ENCODE measurements at regions not wholly inside any gene's neighbourhood (a gene's known extent, or its start where the extent isn't known, plus 50 kb on each side); places are given as distances from the start of the nearest gene placed in this dataset.

DNA sequence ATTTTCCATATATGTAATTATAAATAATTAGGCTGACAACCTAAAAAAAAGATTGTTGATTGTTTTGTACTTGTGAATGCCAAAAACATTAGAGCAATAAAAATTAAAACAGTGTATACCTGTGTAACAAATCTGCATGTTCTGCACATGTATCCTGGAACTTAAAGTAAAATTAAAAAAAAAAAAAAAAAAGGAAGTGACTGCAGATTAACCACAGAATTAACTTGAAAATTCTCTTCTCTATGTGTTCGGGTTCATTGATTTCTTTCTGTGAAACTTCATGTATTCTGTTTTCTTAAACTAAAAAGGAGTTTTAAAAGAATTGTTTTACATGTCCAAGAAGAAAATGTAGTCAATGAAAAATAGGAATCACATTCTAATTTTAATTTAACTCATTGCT lies 95.7 kb downstream of the FASLG start:
- H3K4me1 ChIP-seq (ENCODE audit: control insufficient read depth, insufficient read depth, low read length): no peaks in the 10 kb centered on the region
- no peaks in the 10 kb centered on the region for H3K36me3 ChIP-seq (ENCODE audit: control insufficient read depth, insufficient read depth, low read length)
- H3K27ac ChIP-seq (ENCODE audit: low read length): no peak overlapping the region
- no peaks in the 10 kb centered on the region for H3K9me3 ChIP-seq (ENCODE audit: control insufficient read depth, insufficient read depth, low read length)
- no CpG with 5 or more reads among the region's 1 CpG for WGBS (ENCODE audit: insufficient coverage, insufficient read length)
- H3K27me3 ChIP-seq (ENCODE audit: control insufficient read depth, insufficient read depth, low read length): no peaks in the 10 kb centered on the region
- H3K4me3 ChIP-seq (ENCODE audit: low read length): no peak overlapping the region
- no peak for DNase-seq (ENCODE audit: low read depth, low spot score)

- no peak for DNase-seq (ENCODE audit: low read depth, low spot score)
- WGBS (ENCODE audit: insufficient coverage, insufficient read length): no CpG with 5 or more reads among the region's 7 CpGs
- Histone ChIP-seq H3K36me3 (ENCODE audit: control insufficient read depth, insufficient read depth, low read length) (no peaks in the 10 kb centered on the region), H3K4me3 (ENCODE audit: low read length) (no peak overlapping the region), H3K27me3 (ENCODE audit: control insufficient read depth, insufficient read depth, low read length) (no peaks in the 10 kb centered on the region), H3K9me3 (ENCODE audit: control insufficient read depth, insufficient read depth, low read length) (no peaks in the 10 kb centered on the region), H3K4me1 (ENCODE audit: control insufficient read depth, insufficient read depth, low read length) (no peaks in the 10 kb centered on the region), H3K27ac (ENCODE audit: low read length) (no peak overlapping the region)
Observed at GRCh38 chr1:172755099-172755498, 96.2 kb downstream of the FASLG start.

DNA sequence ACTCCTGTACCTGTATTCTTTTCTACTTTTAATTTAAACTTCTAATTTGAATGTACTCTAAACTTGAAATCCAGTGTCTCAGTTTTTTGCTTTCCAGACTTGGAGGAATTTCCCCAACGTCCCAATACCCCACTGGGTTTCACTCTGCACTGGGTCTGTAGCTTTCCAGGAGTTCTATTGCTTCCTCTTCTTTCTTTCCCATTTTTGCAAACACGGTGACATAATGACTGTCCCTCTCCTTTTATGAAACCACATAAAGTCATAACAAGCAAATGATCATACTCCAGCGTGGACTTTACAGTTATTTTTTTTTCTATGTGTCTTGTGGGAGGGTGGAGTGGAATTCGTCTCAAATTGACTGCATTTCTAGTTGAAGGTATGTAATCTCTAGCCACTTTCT lies 97.1 kb downstream of the FASLG start:
- no peaks in the 10 kb centered on the region for H3K9me3 ChIP-seq (ENCODE audit: control insufficient read depth, insufficient read depth, low read length)
- no peak overlapping the region for H3K4me3 ChIP-seq (ENCODE audit: low read length)
- no peaks in the 10 kb centered on the region for H3K4me1 ChIP-seq (ENCODE audit: control insufficient read depth, insufficient read depth, low read length)
- WGBS (ENCODE audit: insufficient coverage, insufficient read length): no CpG with 5 or more reads among the region's 4 CpGs
- no peaks in the 10 kb centered on the region for H3K36me3 ChIP-seq (ENCODE audit: control insufficient read depth, insufficient read depth, low read length)
- no peak for DNase-seq (ENCODE audit: low read depth, low spot score)
- no peaks in the 10 kb centered on the region for H3K27me3 ChIP-seq (ENCODE audit: control insufficient read depth, insufficient read depth, low read length)
- H3K27ac ChIP-seq (ENCODE audit: low read length): no peak overlapping the region

DNA sequence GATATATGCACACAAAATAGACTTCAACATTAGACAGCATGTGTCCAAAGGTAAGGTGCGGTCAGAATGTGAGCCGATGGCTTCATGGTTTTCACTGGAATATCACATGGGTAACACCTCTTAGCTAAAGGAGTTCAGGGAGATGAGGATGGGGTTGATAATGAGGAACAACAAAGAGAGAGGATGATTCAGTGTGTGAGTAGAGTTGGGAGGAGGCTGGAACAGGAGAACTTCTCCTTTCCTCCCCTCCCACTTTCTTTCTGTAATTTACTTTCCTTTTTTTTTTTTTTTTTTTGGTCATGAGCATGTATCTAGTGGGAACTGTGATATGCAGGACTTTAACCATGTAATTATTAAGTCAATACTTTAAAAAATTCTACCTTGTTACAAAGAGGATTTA lies 99.4 kb downstream of the FASLG start:
- no peak for DNase-seq (ENCODE audit: low read depth, low spot score)
- no peaks in the 10 kb centered on the region for H3K4me1 ChIP-seq (ENCODE audit: control insufficient read depth, insufficient read depth, low read length)
- WGBS (ENCODE audit: insufficient coverage, insufficient read length): no CpG with 5 or more reads among the region's 2 CpGs
- no peaks in the 10 kb centered on the region for H3K36me3 ChIP-seq (ENCODE audit: control insufficient read depth, insufficient read depth, low read length)
- H3K4me3 ChIP-seq (ENCODE audit: low read length): no peak overlapping the region
- H3K27me3 ChIP-seq (ENCODE audit: control insufficient read depth, insufficient read depth, low read length): no peaks in the 10 kb centered on the region
- H3K27ac ChIP-seq (ENCODE audit: low read length): no peak overlapping the region
- H3K9me3 ChIP-seq (ENCODE audit: control insufficient read depth, insufficient read depth, low read length): no peaks in the 10 kb centered on the region

GRCh38 chr1:172760121-172760520 lies 101.2 kb downstream of the FASLG start:
- Histone ChIP-seq H3K4me1 (ENCODE audit: control insufficient read depth, insufficient read depth, low read length) (no peaks in the 10 kb centered on the region), H3K9me3 (ENCODE audit: control insufficient read depth, insufficient read depth, low read length) (no peaks in the 10 kb centered on the region), H3K27me3 (ENCODE audit: control insufficient read depth, insufficient read depth, low read length) (no peaks in the 10 kb centered on the region), H3K36me3 (ENCODE audit: control insufficient read depth, insufficient read depth, low read length) (no peaks in the 10 kb centered on the region), H3K27ac (ENCODE audit: low read length) (no peak overlapping the region), H3K4me3 (ENCODE audit: low read length) (no peak overlapping the region)
- DNase-seq (ENCODE audit: low read depth, low spot score): no peak
- no CpG with 5 or more reads among the region's 3 CpGs for WGBS (ENCODE audit: insufficient coverage, insufficient read length)

- Histone ChIP-seq H3K4me1 (ENCODE audit: control insufficient read depth, insufficient read depth, low read length) (no peaks in the 10 kb centered on the region), H3K27me3 (ENCODE audit: control insufficient read depth, insufficient read depth, low read length) (no peaks in the 10 kb centered on the region), H3K36me3 (ENCODE audit: control insufficient read depth, insufficient read depth, low read length) (no peaks in the 10 kb centered on the region), H3K9me3 (ENCODE audit: control insufficient read depth, insufficient read depth, low read length) (no peaks in the 10 kb centered on the region), H3K4me3 (ENCODE audit: low read length) (no peak overlapping the region), H3K27ac (ENCODE audit: low read length) (no peak overlapping the region)
- DNase-seq (ENCODE audit: low read depth, low spot score): no peak
- WGBS (ENCODE audit: insufficient coverage, insufficient read length): no CpG with 5 or more reads among the region's 3 CpGs
Observed at GRCh38 chr1:172761581-172762486, 102.9 kb downstream of the FASLG start.

DNA sequence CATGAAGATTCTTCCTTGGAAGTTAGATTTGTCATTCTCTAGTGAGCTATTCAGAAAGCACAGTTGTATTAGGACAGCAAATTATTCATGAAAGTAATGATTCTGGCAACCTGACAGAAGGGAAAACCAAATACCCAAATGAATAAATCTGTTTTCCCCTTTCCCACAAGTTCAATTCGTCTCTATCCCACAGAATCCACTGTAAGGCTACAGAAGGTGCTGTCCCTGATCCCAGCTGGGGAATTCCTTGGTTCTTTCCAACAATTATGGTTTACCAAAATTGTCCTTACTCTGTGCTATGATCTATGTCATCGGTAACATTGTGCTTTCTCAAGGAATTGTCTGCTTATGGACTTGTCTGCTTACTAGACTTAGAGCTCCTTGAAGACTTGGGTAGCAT lies 104.2 kb downstream of the FASLG start:
- no peaks in the 10 kb centered on the region for H3K36me3 ChIP-seq (ENCODE audit: control insufficient read depth, insufficient read depth, low read length)
- DNase-seq (ENCODE audit: low read depth, low spot score): no peak
- no peak overlapping the region for H3K27ac ChIP-seq (ENCODE audit: low read length)
- no peaks in the 10 kb centered on the region for H3K27me3 ChIP-seq (ENCODE audit: control insufficient read depth, insufficient read depth, low read length)
- no peak overlapping the region for H3K4me3 ChIP-seq (ENCODE audit: low read length)
- no CpG with 5 or more reads among the region's 2 CpGs for WGBS (ENCODE audit: insufficient coverage, insufficient read length)
- H3K9me3 ChIP-seq (ENCODE audit: control insufficient read depth, insufficient read depth, low read length): no peaks in the 10 kb centered on the region
- H3K4me1 ChIP-seq (ENCODE audit: control insufficient read depth, insufficient read depth, low read length): no peaks in the 10 kb centered on the region

DNA sequence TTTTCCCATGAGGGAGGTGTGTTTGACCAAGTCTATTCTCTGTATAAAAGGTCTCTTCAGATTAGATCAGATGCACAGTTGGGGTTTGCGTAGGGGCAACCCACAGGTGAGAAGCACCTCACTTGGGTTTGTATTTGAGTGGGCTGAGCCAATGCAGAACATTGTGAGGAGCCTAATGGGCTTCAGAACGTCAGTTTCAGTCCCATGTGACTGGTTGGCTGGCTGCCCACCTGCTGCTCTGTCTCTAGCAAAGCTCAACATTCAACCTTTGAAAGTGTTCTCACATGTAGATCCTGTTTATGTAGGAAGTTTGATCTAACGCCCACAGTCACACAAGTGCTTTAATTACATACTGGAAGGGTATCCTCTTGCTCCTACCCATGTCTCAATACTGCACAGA lies 105.5 kb downstream of the FASLG start:
- Histone ChIP-seq H3K27me3 (ENCODE audit: control insufficient read depth, insufficient read depth, low read length) (no peaks in the 10 kb centered on the region), H3K9me3 (ENCODE audit: control insufficient read depth, insufficient read depth, low read length) (no peaks in the 10 kb centered on the region), H3K4me3 (ENCODE audit: low read length) (no peak overlapping the region), H3K36me3 (ENCODE audit: control insufficient read depth, insufficient read depth, low read length) (no peaks in the 10 kb centered on the region), H3K27ac (ENCODE audit: low read length) (no peak overlapping the region), H3K4me1 (ENCODE audit: control insufficient read depth, insufficient read depth, low read length) (no peaks in the 10 kb centered on the region)
- no peak for DNase-seq (ENCODE audit: low read depth, low spot score)
- no CpG with 5 or more reads among the region's 3 CpGs for WGBS (ENCODE audit: insufficient coverage, insufficient read length)

DNA sequence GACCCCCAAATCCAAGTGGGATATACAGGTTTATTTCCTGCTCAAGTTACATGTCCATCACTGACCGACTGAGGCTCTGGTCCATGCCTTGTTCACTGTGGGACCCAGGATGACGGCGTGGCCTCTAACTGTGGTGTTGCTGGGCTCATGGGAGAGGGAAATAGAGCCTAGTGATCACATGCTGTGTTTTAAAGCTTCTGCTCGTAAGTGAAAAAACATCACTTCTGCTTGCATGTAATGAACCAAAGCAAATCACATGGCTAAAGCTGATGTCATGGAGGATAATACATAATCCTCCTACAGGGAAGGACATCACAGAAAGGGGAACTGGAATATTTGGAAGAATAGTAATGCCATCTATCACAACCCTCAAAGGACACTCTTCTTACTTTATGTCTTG lies 107.6 kb downstream of the FASLG start:
- Histone ChIP-seq H3K27me3 (ENCODE audit: control insufficient read depth, insufficient read depth, low read length) (no peaks in the 10 kb centered on the region), H3K4me1 (ENCODE audit: control insufficient read depth, insufficient read depth, low read length) (no peaks in the 10 kb centered on the region), H3K9me3 (ENCODE audit: control insufficient read depth, insufficient read depth, low read length) (no peaks in the 10 kb centered on the region), H3K27ac (ENCODE audit: low read length) (no peak overlapping the region), H3K4me3 (ENCODE audit: low read length) (no peak overlapping the region), H3K36me3 (ENCODE audit: control insufficient read depth, insufficient read depth, low read length) (no peaks in the 10 kb centered on the region)
- no peak for DNase-seq (ENCODE audit: low read depth, low spot score)
- WGBS (ENCODE audit: insufficient coverage, insufficient read length): no CpG with 5 or more reads among the region's 4 CpGs

GRCh38 chr1:172770071-172770470 lies 111.2 kb downstream of the FASLG start:
- DNase-seq (ENCODE audit: low read depth, low spot score): no peak
- Histone ChIP-seq H3K4me1 (ENCODE audit: control insufficient read depth, insufficient read depth, low read length) (no peaks in the 10 kb centered on the region), H3K4me3 (ENCODE audit: low read length) (no peak overlapping the region), H3K9me3 (ENCODE audit: control insufficient read depth, insufficient read depth, low read length) (no peaks in the 10 kb centered on the region), H3K36me3 (ENCODE audit: control insufficient read depth, insufficient read depth, low read length) (no peaks in the 10 kb centered on the region), H3K27ac (ENCODE audit: low read length) (no peak overlapping the region), H3K27me3 (ENCODE audit: control insufficient read depth, insufficient read depth, low read length) (no peaks in the 10 kb centered on the region; the same call in 1 of the 2 replicates)
- no CpG with 5 or more reads among the region's 1 CpG for whole genome bisulfite sequencing (ENCODE audit: insufficient coverage, insufficient read length)

- no peaks in the 10 kb centered on the region for H3K36me3 ChIP-seq (ENCODE audit: control insufficient read depth, insufficient read depth, low read length)
- WGBS (ENCODE audit: insufficient coverage, insufficient read length): no CpG with 5 or more reads among the region's 3 CpGs
- no peaks in the 10 kb centered on the region for H3K4me1 ChIP-seq (ENCODE audit: control insufficient read depth, insufficient read depth, low read length)
- H3K9me3 ChIP-seq (ENCODE audit: control insufficient read depth, insufficient read depth, low read length): no peaks in the 10 kb centered on the region
- no peak for DNase-seq (ENCODE audit: low read depth, low spot score)
- no peak overlapping the region for H3K4me3 ChIP-seq (ENCODE audit: low read length)
- H3K27me3 ChIP-seq (ENCODE audit: control insufficient read depth, insufficient read depth, low read length): no peaks in the 10 kb centered on the region; the same call in 1 of the 2 replicates
- no peak overlapping the region for H3K27ac ChIP-seq (ENCODE audit: low read length)
Observed at GRCh38 chr1:172774561-172774960, 115.7 kb downstream of the FASLG start.
